CD1c-positive myeloid dendritic cell (primary cell): ENCODE measurements at regions not wholly inside any gene's neighbourhood (a gene's known extent, or its start where the extent isn't known, plus 50 kb on each side); places are given as distances from the start of the nearest gene placed in this dataset.
"Not testable (repeated sequence)": the region's sequence is repeated elsewhere in the genome, so short reads cannot be mapped to it uniquely, and the experiment has no call there.

Experiments
- DNase-seq: peaks from one replicate; pipeline ENCODE4 v3.0.0-alpha.2; 2016; ENCODE audit errors: extremely low spot score

DNA sequence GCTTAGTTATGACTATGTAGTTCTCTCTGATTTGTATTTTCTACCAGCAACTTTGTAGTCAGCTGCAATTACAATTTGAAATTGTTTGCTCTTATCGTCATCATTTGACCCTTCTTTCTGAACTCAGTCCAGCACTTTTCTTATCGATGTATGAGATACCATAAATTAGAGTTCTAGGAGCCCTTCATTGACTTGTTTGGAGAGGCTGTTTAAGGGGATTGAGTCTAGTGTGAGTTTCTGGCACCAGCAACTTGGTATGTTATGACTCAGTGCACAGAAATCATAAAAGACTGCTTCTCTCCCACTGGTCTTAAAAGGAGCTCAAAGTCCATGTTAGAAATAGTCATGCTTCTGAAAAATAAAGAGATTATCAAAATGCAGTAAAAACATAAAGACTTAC lies 190.3 kb downstream of the TENT5A start:
- no peak for DNase-seq

DNA sequence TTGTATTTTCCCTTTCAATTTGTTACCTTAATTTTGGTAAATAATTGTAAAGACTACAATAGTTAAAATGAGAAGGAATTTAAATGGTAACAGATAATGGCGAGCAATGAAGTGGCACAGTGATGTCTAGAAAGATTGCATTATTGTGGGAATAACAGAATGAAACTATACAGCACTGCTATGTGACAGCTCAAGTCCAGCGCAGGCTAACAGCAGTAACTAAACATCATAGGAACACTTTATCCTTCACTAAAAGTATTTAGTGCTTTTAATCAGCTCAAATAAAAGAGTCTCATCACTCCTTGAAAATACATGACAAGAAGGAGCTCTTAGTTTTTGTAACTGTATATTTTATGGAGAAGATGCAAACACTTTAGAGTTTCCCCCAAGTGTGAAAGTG lies 190.8 kb downstream of the TENT5A start:
- DNase-seq = no peak

DNA sequence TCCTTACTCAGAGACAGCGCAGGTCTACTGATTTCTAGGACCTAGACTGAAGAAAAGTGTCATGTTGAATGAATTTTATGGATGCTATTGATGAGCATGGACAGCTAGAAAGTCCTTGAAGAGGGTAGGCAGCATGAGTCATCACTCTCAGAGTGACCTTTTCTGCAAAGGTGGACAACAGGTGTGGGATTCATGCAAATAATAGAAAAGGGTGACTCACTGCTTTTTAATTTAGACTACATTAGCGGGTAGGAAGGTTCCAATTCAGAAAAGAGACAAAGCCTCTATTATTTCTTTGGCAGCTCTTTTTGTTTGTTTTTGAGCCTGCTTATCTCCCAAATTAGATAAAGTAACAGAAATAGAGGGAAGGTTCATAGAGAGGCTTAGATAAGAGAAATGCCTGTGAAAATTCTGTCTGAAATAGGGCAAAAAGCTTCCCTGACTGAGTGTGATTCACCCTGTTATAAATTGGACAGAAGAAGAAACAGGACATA lies 191.4 kb downstream of the TENT5A start:
- DNase-seq = no peak

DNA sequence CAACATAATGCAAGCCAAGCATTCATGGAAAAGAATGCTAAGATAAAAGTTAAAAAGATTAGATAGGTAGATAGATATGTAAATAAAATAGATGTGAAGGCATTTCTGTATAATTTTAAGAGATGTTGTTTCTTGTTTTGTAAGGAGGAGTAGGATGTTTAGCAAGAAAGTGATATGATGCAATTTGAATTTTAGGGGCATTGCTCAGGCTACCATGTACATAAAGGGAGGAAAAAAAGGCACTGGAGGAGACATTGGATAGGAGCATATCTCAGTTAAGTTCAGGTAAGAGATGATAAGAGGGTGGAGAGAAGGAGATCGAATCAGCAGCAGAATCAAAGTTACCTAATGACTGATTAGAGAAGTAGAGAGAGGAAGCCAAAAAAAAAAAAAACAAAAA lies 194.7 kb downstream of the TENT5A start:
- no peak for DNase-seq

- DNase-seq = no peak
Observed at GRCh38 chr6:81556551-81556950, 195.9 kb downstream of the TENT5A start.

DNA sequence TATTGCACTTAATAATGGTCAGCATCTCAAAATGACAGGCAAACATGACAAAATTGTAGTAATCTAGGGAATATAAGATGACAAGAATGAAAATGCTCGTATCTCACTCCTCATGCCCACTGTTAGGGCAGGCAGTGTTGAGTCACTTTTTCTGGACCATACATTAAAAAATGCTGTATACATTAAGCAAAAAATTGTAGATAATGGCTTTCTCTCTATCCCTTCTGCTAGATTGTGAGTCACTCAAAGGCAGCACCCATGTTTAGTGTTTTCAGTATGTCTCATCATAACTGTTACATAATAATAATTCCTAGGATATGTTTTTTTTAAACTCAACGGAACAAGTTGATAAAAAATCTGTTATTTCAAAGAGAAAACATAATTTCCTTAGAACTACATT lies 199.3 kb downstream of the TENT5A start:
- no peak for DNase-seq

- no peak for DNase-seq
Observed at GRCh38 chr6:81552644-81553043, 199.8 kb downstream of the TENT5A start.

DNA sequence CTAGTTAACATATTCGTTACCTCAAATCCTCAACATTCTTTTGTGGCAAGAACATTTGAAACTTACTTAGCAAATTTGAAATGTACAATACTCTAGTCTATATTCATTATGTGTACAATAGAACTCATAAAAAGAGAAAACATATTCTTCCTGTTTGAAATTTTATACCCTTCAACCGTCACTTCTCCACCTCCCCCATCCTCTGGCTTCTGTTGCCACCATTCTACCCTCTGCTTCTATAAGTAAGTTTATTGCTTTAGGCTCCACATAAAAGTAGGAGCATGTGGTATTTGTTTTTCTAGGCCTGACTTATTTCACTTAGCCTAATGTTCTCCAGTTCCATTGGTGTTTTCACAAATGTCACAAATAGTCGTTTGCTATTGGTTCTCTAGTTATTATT lies 205.3 kb downstream of the TENT5A start:
- DNase-seq = no peak

GRCh38 chr6:81534934-81535465 lies 217.5 kb downstream of the TENT5A start:
- no peak for DNase-seq

DNA sequence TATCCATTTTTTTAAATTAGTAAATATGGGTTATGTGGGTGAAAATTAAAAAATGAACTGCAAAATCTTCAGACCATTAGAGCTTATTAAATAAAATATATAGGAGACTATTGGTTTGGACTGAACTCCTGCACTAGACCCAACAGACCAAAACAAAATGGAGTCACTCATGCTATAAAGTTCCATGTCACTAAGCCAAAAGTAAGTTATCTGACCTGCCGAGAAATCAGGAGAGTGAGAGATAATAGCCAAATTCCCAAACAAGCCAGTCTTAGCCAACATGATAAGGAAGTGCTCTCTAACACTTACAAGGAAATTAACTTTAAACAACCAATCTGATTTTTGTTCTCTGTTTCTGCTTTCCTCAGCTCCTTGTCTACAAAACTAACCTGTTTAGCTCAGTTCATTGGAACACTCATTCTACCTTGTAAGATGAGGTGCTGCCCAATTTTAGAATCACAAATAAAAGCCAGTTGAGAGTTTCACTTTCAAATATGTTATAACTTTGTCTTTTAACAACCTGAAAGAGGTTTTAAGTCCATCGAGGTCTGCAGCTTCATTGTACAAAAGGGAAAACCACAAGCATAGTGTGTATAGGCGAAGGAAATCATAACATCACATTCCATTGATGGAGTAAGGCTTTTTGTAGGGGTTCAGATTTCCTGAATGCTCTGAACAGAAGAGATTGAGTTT lies 220.5 kb downstream of the TENT5A start:
- no peak for DNase-seq

- DNase-seq = no peak
Observed at GRCh38 chr6:81517455-81517854, 235.0 kb downstream of the TENT5A start.

- DNase-seq = no peak
Observed at GRCh38 chr6:81515562-81516453, 236.7 kb downstream of the TENT5A start.

DNA sequence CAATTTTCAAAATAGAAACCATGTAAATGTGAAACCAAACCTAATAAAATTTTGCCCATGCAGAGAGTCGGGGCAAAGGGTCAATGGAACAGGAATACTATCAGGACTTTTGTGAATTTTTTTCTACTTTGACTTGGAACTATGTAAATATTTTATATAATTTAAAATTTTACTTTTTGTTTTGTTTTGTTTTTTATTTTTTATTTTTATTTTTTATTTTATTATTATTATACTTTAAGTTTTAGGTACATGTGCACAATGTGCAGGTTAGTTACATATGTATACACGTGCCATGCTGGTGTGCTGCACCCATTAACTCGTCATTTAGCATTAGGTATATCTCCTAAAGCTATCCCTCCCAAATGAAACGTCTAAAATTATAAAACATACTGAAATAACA lies 238.3 kb downstream of the TENT5A start:
- DNase-seq = not testable (repeated sequence)

DNA sequence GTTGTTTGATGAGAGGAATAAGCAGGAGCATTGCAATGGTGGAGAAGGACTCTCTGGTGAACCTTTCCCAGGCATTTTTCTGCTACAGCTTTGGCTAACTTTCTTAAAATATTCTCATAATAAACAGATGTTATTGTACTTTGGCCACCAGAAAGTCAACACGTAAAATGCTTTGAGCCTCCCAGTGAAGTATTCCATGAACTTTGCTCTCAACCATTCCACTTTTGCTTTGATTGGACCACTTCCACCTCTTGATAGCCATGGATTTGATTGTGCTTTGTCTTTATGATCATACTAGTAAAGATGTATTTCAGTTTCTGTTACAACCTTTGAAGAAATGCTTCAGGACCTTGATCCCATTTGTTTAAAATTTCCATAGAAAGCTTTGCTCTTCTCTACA lies 241.1 kb downstream of the TENT5A start:
- no peak for DNase-seq

DNA sequence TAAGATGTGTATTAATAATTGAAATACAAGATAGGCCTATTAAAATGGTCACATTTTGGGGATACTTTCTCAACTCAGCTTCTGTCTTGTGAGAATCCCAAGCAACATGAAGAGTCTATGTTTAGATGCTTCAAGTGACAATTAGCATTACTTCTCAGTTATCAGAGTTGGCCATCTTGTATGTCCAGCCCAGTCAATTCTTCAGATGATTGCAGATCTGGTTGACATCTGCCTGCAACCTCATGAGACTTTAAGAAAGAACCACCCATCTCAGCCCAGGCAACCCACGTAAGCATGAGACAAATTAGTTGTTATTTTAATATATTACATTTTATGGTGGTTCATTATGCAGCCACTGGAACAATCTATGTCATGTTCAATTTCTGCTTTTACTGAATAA lies 256.5 kb downstream of the TENT5A start:
- no peak for DNase-seq

- DNase-seq = no peak
Observed at GRCh38 chr6:81491454-81492101, 260.9 kb downstream of the TENT5A start.

DNA sequence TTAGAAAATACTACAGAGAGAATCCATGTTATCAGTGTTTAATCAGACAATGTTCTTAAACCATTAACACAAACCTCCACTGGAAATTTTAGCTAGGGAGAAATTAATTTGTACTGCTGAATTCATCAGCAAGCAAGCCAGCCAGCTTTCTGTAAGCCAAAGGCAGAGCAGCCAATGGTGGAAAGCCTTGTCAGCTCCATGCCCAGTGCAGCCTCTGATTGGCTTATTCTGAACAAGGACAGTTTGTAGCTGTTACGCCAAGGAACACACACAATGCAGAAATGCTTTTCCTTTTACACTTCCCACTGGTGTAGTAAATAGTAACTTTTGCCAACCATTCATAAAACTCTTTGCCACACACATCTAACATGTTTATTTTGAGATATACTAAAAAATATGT lies 265.0 kb downstream of the TENT5A start:
- no peak for DNase-seq

DNA sequence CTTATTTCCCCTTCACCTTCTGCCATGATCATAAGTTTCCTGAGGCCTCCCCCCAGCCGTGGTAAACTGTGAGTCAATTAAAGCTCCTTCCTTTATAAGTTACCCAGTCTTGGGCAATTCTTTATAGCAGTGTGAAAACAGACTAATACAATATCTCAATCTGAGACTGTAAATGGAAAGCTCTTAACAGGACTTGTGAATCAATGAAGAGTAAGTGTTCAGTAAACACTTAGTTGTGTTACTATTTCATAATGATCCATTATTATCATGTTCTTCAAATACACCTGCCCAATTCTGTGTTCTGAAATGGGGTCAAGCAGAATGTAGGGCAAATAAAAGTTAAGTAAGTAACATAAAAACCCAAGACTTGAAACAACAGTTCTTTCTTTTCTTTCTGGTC lies 266.2 kb downstream of the TENT5A start:
- DNase-seq = no peak

DNA sequence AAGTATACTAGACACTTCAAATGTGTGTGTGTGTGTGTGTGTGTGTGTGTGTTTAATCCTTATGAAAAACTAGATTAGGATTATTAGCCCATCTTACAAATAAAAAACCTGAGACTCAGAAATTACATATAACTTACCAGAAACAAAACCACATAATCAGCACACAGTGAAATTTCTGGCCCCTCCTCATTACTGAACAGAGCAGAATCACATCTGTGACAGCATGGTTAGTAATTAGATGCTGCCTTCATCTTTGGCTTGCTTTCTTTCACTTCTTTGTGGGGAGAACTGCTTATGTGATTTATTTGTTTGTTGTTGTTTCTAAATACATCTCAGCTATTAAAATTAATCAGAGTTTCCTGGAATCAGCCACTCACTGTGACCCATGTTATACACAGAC lies 267.1 kb downstream of the TENT5A start:
- DNase-seq = no peak

- DNase-seq = no peak
Observed at GRCh38 chr6:81484251-81484650, 268.2 kb downstream of the TENT5A start.

GRCh38 chr6:81480139-81480538 lies 272.3 kb downstream of the TENT5A start:
- no peak for DNase-seq

DNA sequence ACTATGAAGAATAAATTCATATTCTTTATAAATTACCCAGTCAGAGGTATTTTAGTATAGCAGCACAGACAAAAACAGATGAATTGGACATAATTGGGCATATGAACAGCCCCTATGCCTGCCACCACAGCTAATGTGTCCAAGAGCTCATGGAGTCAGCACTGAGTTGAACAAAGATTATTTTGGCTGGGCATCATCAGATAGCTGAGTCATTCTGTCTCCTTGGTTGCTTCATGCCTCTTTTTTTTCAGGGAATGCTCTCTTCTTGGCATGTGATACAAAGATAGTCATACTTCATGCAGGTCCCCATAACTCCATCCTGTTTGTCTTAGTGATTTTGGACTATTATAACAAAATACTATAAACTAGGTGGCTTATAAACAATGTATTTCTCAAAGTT lies 275.6 kb downstream of the TENT5A start:
- DNase-seq = no peak
